GM12878 (cell line): ENCODE measurements at regions not wholly inside any gene's neighbourhood (a gene's known extent, or its start where the extent isn't known, plus 50 kb on each side); places are given as distances from the start of the nearest gene placed in this dataset.

Experiments used
- ATAC-seq: fragments of 200-7000 bp; cut with Tn5 transposase; 3 replicates; pipeline ENCODE4 v1.9.1; 2020; ENCODE audit warnings: mild to moderate bottlenecking, moderate library complexity
- BruUV-seq: library from RNA; stranded (reverse); fragments of 400-500 nt; replicated peaks from 2 replicates; lab custom pipeline; 2021; lab: Mats Ljungman, UMichigan
- CTCF ChIA-PET: fragments of 300-600 bp; sonication (Branson Sonifier 250); formaldehyde crosslinking; extraction: SDS; loops from one replicate; lab custom pipeline; 2021; ENCODE audit warnings: inconsistent platforms; lab: Yijun Ruan, JAX
- POLR2A ChIA-PET: fragments of 350-600 bp; formaldehyde crosslinking; extraction: SDS; loops from one replicate; lab custom pipeline; 2021; ENCODE audit warnings: inconsistent platforms; lab: Charles Lee
- RAD21 ChIA-PET: fragments of 300-600 bp; sonication (Branson Sonifier 250); formaldehyde crosslinking; loops from one replicate; lab custom pipeline; 2023; ENCODE audit warnings: antibody characterized with exemption; ENCODE audit not compliant: unreplicated experiment; lab: Charles Lee
- SMC1A ChIA-PET: fragments of 300-600 bp; sonication (Branson Sonifier 250); formaldehyde crosslinking; loops from one replicate; lab custom pipeline; 2023; ENCODE audit not compliant: unreplicated experiment, uncharacterized antibody; lab: Charles Lee
- DNase-seq: peaks from one replicate; pipeline ENCODE4 v3.0.0-alpha.2; 2011; ENCODE audit warnings: low read depth, low spot score
- FAIRE-seq: peaks from 3 replicates; lab custom pipeline; 2011; peaks lifted over from hg19 to GRCh38; lab: Jason Lieb, UNC
- H2AFZ ChIP-seq: 2 replicates; pipeline ENCODE4 v1.6.0; 2011; ENCODE audit warnings: low read depth, low read length, control low read depth; ENCODE audit not compliant: control insufficient read depth
- H3K27ac ChIP-seq: 2 replicates; pipeline ENCODE4 v1.5.1; 2011; ENCODE audit warnings: control low read depth; ENCODE audit not compliant: control insufficient read depth, insufficient read depth
- H3K27me3 ChIP-seq, 2 experiments: replicated peaks in 1 of 2; 2 replicates each; pipeline versions ENCODE4 v1.6.0 to v1.6.1; 2011; ENCODE audit warnings: low read length in 1 of 2; ENCODE audit not compliant: control insufficient read depth in 2 of 2, insufficient read depth in 2 of 2
- H3K36me3 ChIP-seq, 2 experiments: 2 replicates each; pipeline ENCODE4 v1.5.1; 2011; ENCODE audit warnings: low read length in 1 of 2; ENCODE audit not compliant: control insufficient read depth in 2 of 2, insufficient read depth in 2 of 2
- H3K4me1 ChIP-seq: 2 replicates; pipeline ENCODE4 v1.6.1; 2011; ENCODE audit warnings: mild to moderate bottlenecking, low read length, moderate library complexity, mixed read lengths; ENCODE audit not compliant: control insufficient read depth, insufficient read depth
- H3K4me2 ChIP-seq: 2 replicates; pipeline ENCODE4 v1.6.0; 2011; ENCODE audit warnings: control low read depth; ENCODE audit not compliant: control insufficient read depth, insufficient read depth
- H3K4me3 ChIP-seq: fragments of 200-600 bp; sonication (generic); 2 replicates; pipeline ENCODE4 v1.5.1; 2016
- H3K79me2 ChIP-seq: 2 replicates; pipeline ENCODE4 v1.6.0; 2011; ENCODE audit warnings: low read length; ENCODE audit not compliant: control insufficient read depth, insufficient read depth
- H3K9ac ChIP-seq: 2 replicates; pipeline ENCODE4 v1.8.0; 2011; ENCODE audit warnings: low read length, control low read depth, mixed read lengths; ENCODE audit not compliant: control insufficient read depth, insufficient read depth
- H3K9me3 ChIP-seq: replicated peaks from 3 replicates; pipeline ENCODE4 v1.5.1; 2011; ENCODE audit warnings: mild to moderate bottlenecking, low read length; ENCODE audit not compliant: control insufficient read depth, insufficient read depth
- H4K20me1 ChIP-seq: 2 replicates; pipeline ENCODE4 v1.6.0; 2011; ENCODE audit not compliant: control insufficient read depth, insufficient read depth
- ATF7 ChIP-seq: fragments of 450-650 bp; IDR thresholded peaks from 2 replicates; pipeline ENCODE4 v1.6.1; 2016; ENCODE audit warnings: low read depth, mild to moderate bottlenecking
- IRF5 ChIP-seq: fragments of 450-650 bp; IDR thresholded peaks from 2 replicates; pipeline ENCODE4 v1.6.1; 2017; ENCODE audit warnings: borderline replicate concordance
- JUND ChIP-seq: IDR thresholded peaks from 2 replicates; pipeline ENCODE4 v1.6.1; 2012; ENCODE audit warnings: low read depth, mild to moderate bottlenecking, low read length, improper control_type of control experiment, moderate library complexity
- MYC ChIP-seq: IDR thresholded peaks from 2 replicates; pipeline ENCODE4 v1.6.1; 2011; ENCODE audit warnings: mild to moderate bottlenecking, low read length, moderate library complexity, inconsistent platforms; ENCODE audit not compliant: insufficient read depth, insufficient replicate concordance, insufficient read length, severe bottlenecking
- RB1 ChIP-seq: fragments of 450-650 bp; formaldehyde crosslinking; IDR thresholded peaks from 2 replicates; pipeline ENCODE4 v1.6.1; 2017; ENCODE audit warnings: mild to moderate bottlenecking, borderline replicate concordance
- RUNX3 ChIP-seq: IDR thresholded peaks from 2 replicates; pipeline ENCODE4 v1.6.1; 2012; ENCODE audit warnings: low read length, inconsistent platforms
- SUPT20H ChIP-seq: IDR thresholded peaks from 2 replicates; pipeline ENCODE4 v1.6.1; 2011; ENCODE audit warnings: low read depth, mild to moderate bottlenecking, low read length, moderate library complexity, borderline replicate concordance; ENCODE audit not compliant: control insufficient read depth
- TAF1 ChIP-seq: IDR thresholded peaks from 2 replicates; pipeline ENCODE4 v1.6.1; 2011; ENCODE audit warnings: mild to moderate bottlenecking, low read depth, low read length, borderline replicate concordance
- TARDBP ChIP-seq: IDR thresholded peaks from 2 replicates; pipeline ENCODE4 v1.6.1; 2016; ENCODE audit warnings: borderline replicate concordance
- TCF12 ChIP-seq: IDR thresholded peaks from 2 replicates; pipeline ENCODE4 v1.6.1; 2011; ENCODE audit warnings: low read depth, mild to moderate bottlenecking, low read length
- YBX1 ChIP-seq: fragments of 450-650 bp; IDR thresholded peaks from 2 replicates; pipeline ENCODE4 v1.6.1; 2016; ENCODE audit warnings: antibody characterized with exemption
- ZBTB40 ChIP-seq: fragments of 450-650 bp; IDR thresholded peaks from 2 replicates; pipeline ENCODE4 v1.6.1; 2016; ENCODE audit warnings: mild to moderate bottlenecking, moderate library complexity, borderline replicate concordance
- ZNF384 ChIP-seq: IDR thresholded peaks from 2 replicates; pipeline ENCODE4 v1.6.1; 2012; ENCODE audit warnings: low read depth, mild to moderate bottlenecking, low read length, improper control_type of control experiment, borderline replicate concordance
- ZNF687 ChIP-seq: fragments of 450-650 bp; IDR thresholded peaks from 2 replicates; pipeline ENCODE4 v1.6.1; 2017; ENCODE audit warnings: mild to moderate bottlenecking, moderate library complexity
- WGBS: methylation state at CpG from one replicate; pipeline ENCODE4 v1.1.6; 2016; ENCODE audit warnings: low lambda C conversion rate; ENCODE audit not compliant: insufficient replicate concordance, insufficient coverage; ENCODE audit errors: missing lambda C conversion rate; 5-methylcytosine and 5-hydroxymethylcytosine counted together
- in situ Hi-C: fragments of 300-500 bp; cut with MboI; formaldehyde crosslinking; loops from 9 replicates; pipeline ENCODE4 v1.14.3; 2018; ENCODE audit warnings: mixed read lengths
- intact Hi-C: fragments of 100-400 bp; cut with micrococcal nuclease; formaldehyde crosslinking; loops from one replicate; pipeline ENCODE4 v1.14.2; 2022; ENCODE audit not compliant: unreplicated experiment

- no peak for TF ChIP-seq ZNF687
- no peak for TF ChIP-seq ZBTB40
- no peak for TF ChIP-seq JUND
Measured at GRCh38 chr17:65449495-65449894, 112.0 kb downstream of the AXIN2 start (continued).

GRCh38 chr17:65447823-65448222, 113.6 kb downstream of the AXIN2 start:
- 0% methylated on average over 2 of the region's 2 CpGs for WGBS
- Histone ChIP-seq H3K79me2 (no peaks in the 10 kb centered on the region), H3K4me3 (no peak overlapping the region), H3K9me3 (no peaks in the 10 kb centered on the region; the same call in 2 of the 3 replicates), H3K4me2 (no peak overlapping the region), H3K27me3 (peaks cover 0 to 2% of the 10 kb centered on the region in 2 experiments; a peak in 2 of 4 replicates), H3K36me3 (no peaks in the 10 kb centered on the region), H3K27ac (no peak overlapping the region), H4K20me1 (no peaks in the 10 kb centered on the region), H3K9ac (no peak overlapping the region), H2AFZ (no peak overlapping the region), H3K4me1 (no peaks in the 10 kb centered on the region)
- ATAC-seq, result no peak
- RAD21 ChIA-PET, result no interaction called here
- no peak for FAIRE-seq
- in situ Hi-C loops (no loop called here), intact Hi-C loops (no loop called here)
- POLR2A ChIA-PET, result no interaction called here
- SMC1A ChIA-PET, result no interaction called here
- BruUV-seq, result no TSS peak
- CTCF ChIA-PET, result no interaction called here
- no peak for DNase-seq
- TF ChIP-seq TARDBP, result no peak
- TF ChIP-seq ATF7, result no peak
- no peak for TF ChIP-seq SUPT20H
- no peak for TF ChIP-seq RUNX3
- no peak for TF ChIP-seq TCF12
- no peak for TF ChIP-seq RB1
- TF ChIP-seq YBX1, result no peak
- no peak for TF ChIP-seq IRF5
- no peak for TF ChIP-seq TAF1
- TF ChIP-seq ZNF384, result no peak
- TF ChIP-seq MYC, result no peak
